ENCODE measurements at regions not wholly inside any gene's neighbourhood (a gene's known extent, or its start where the extent isn't known, plus 50 kb on each side); places are given as distances from the start of the nearest gene placed in this dataset.

DNA sequence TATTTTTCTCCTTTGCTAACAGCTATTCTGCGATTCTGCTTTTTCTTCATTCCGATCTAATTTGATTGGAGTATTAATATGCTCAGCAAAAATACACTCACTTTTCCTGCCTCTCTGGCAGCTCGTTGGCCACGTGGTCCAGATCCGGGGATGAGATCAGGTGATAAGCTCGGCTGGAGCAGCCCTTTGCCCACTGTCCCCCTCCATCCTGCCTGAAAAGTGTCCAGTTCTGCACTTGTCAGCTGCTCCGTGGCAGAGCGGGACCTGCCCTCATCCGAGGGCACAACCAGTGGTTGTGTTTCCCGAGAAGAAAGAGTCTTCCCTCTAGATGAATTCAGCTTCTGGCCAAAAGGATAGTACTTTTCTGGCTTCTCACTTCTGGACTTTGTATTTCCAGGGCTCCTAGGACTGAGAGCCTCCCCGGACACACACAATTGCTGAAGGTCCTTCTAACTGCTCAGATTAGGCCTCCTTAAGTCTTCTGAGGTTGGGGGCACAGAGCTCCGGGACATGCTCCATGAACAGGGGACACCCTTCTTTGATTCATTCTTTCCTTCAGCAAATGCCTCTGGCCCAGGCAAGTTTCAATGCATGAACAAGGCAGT is 103.9 kb upstream of the ALDH1A3 start:
- no peak overlapping the region for H3K4me3 ChIP-seq (ENCODE audit: low read length)
- DNase-seq (ENCODE audit: low read depth, low spot score), result no peak

DNA sequence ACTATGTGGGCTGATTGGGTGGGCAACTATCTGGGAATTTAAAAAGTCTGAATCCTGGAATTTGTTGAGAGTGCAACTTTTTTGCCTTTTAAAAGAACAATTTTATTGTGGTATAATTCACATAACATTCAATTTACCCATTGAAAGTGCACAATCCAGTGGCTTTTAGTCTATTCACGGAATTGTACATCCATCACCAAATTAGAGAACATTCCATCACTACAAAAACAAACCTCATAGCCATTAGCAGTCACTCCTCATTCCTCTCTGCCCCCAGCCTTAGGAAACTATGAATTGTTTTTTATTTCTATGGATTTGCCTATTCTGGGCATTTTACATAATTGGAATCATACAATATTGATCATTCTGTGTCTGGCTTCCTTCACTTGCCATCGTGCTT is 101.8 kb upstream of the ALDH1A3 start:
- DNase-seq (ENCODE audit: low read depth, low spot score), result no peak
- no peak overlapping the region for H3K4me3 ChIP-seq (ENCODE audit: low read length)

DNA sequence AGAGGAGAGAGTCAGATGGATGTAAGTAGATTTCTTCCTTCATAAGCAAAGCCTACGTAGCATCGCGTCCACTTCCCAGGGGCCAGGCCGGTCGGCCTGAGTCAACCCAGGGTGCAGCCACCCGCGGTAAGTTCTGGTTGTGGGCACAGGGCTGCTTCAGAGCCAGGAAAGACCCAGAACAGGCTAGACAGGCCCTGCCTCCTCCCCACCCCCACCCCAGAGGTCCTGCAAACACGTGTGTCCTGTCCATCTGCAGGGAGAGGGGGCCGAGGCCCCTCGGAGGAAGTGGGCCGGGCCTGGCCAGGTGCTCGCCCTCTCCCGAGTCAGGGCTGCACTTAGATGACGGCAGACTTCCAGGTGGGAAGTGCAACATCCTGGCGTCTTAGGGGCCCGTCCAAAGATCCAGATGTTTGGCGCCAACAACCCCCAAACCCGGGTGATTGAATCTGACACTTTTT is 100.8 kb upstream of the ALDH1A3 start:
- H3K4me3 ChIP-seq (ENCODE audit: low read length), result no peak overlapping the region
- DNase-seq (ENCODE audit: low read depth, low spot score), result no peak

DNA sequence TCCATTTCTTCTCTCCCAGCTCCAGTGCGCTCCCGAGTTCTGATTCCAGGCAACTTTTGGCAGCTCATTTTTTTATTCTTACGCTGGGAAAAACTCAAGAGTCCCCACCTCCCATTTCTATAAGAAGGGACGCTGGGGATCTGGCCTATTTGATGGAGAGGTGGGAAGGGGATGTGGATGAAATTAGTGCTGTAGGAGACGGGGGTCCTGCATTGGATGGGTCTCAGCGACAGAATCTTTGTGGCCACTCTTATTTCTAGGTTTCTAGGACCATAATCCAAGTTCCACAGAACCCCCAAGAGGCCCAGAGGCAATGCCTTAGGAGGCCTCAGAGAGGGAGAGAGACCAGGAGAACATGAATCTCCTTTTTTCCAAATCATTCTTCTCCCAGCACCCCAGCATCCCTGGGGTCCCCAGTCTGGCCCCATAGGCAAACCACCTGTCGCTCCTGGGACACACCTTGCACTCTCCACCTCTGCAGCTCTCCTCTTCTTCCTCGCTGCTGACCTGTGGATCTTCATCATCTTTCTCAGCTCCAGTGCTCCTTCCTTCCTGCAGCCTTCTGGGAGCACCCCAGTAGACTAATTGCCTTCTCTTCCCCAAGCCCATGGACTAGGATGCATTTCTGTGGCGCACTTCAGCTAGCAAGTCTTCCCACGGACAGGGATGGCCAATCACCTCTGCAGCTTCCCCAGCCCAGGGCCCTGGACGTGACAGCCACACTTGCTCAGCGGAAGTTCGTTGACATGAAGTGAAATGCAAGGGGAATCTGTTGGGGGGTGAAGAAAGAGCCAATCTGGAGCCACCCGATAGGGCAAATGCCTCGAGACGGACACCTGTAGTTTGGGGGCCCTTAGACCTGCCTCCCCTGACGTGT is 100.1 kb upstream of the ALDH1A3 start:
- no peak overlapping the region for H3K4me3 ChIP-seq (ENCODE audit: low read length)
- DNase-seq (ENCODE audit: low read depth, low spot score), result no peak

DNA sequence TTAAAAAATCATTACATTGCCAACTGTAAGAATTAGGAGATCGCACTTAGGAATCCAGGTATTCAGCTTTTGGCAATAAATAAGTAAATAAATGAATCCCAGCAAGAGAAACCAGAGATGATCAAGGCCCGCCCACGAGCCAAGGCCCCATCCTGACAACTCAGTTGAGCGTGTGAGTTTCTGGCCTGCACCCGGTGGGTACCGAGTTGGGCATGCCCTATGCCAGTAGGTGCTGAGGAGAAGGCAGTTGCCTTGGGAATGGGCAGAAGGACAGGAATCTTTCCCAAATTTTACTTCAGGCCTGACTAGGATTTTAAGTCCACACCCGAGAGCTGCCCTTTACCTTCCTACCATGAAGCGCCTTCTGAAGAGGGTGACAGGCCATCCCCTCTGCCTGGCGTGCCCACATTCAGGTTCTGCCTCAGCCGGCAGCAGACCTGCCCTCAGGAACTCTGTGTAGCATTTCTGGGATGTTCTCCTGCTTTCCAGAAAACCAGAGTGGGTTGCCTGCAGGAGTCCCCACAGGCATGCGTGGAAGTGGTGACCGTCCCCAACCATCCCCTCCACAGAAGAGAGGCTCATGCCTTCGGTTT is 99.3 kb upstream of the ALDH1A3 start:
- DNase-seq (ENCODE audit: low read depth, low spot score), result no peak
- H3K4me3 ChIP-seq (ENCODE audit: low read length), result no peak overlapping the region

DNA sequence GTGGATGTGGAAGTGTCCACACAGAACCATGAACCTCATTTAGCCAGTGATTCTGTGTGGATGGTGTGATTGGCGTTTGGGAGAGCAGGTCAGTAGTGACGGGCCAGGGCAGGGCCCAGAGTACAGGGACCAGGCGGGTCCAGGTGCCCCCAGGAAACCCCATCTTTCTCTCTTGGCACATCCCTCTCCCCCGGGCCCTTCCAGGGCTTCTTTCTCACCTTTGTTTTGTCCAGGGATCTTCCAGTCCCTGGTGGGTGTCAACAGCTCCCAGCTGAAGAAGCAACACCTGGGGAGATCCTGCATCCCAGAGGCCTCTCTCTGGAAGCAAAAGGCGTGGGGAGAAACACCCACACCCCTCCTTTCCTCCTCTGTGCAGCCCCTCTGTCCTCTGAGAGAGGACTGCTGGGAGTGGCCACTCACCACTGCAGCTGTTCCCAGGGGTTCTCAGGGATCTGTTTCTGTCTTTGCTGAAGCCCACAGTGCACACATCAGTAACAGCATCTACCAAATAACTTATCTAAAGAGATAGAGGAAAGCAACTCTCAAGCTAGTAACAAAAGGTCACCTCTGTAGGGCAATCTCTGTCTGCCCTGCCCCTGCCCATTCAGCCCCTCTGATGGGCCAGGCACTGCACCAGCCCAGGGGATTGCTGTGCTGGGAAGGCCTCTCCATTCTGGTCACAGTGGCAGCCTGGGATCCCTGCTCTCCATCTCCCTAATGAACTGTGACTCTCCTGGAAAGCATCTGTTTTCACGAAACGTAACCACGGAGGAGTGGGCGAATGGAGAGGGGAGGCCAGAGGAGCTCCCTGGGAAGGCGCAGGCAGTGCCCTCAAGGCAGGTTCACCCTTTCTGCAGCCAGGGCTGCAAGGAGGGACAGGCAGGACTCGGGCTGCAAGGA is 98.3 kb upstream of the ALDH1A3 start:
- H3K4me3 ChIP-seq (ENCODE audit: low read length), result no peak overlapping the region
- no peak for DNase-seq (ENCODE audit: low read depth, low spot score)

DNA sequence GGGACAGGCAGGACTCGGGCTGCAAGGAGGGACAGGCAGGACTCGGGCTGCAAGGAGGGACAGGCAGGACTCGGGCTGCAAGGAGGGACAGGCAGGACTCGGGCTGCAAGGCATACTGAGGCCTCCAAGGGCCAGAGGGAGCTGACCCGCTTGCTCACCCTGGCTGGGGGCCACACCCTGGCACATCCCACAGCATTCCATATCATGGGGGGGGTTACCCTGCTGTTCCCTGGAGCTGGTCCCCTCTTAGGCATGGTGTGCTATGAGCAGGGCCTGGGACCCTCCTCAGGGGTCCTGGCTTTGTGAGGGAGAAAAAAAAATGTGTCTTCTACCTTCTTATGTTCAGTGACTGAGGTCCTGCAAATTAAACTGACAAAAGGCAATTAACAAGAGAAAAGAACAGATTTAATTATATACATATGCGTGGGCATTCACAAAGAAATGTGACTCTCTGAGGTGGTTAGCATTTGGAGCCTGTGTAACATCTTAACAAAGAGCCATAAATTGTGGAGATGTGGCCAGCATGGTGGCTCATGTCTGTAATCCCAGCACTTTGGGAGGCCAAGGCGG is 97.6 kb upstream of the ALDH1A3 start:
- H3K4me3 ChIP-seq (ENCODE audit: low read length), result no peak overlapping the region
- no peak for DNase-seq (ENCODE audit: low read depth, low spot score)

DNA sequence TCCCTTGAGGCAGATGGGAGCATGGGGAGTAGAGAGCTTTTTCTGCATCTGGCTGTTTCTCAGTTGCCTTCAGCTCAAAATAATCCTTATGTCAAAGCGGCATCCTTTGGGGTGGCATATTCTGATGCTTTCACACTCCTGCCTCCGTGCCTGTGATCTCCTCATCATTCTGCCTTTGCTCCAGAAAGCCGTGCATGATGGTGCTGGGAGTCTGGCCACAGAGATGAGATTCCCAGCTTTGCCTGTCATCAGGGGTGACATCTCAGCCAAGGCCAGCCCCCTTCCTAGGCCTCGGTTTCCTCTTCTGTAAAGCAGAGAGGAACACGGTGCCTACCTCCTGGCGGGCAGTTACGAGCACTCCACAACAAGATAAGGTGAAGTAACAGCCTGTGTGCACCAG is 96.3 kb upstream of the ALDH1A3 start:
- no peak for DNase-seq (ENCODE audit: low read depth, low spot score)
- no peak overlapping the region for H3K4me3 ChIP-seq (ENCODE audit: low read length)

DNA sequence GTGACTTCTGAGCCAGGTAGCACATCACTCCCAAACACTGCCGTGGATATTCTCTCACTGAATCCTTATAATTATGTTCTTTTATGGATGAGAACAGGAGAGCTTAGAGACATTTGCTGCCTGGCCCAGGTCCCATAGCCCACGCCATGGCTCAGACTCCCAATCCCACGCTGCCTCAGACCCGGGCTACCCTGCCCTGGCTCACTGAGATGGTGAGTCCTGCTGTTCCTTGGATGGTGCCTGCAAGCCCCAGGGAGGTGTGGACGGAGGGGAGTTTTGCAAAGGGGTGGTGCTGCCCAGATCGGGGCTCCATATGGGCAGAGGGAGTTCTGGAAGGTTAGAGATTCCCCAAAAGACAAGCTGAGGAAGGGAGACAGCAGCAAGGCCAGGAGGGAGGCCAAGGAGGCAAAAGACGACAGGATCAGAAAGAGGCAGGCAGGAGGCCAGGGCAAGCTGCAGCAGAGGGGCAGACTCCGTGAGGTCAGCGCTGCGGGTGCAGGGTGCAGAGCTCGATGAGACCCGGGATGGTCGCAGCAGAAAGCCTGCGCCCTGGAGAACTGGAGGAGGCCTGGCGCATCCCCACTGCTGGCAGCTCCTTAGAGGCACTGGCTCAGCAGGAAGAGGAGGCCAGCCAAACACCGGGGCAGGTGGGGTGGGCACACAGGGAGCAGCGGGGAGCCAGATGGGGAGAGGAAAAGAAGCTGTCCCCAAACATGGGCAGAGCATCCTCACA is 95.7 kb upstream of the ALDH1A3 start:
- no peak for DNase-seq (ENCODE audit: low read depth, low spot score)
- no peak overlapping the region for H3K4me3 ChIP-seq (ENCODE audit: low read length)

DNA sequence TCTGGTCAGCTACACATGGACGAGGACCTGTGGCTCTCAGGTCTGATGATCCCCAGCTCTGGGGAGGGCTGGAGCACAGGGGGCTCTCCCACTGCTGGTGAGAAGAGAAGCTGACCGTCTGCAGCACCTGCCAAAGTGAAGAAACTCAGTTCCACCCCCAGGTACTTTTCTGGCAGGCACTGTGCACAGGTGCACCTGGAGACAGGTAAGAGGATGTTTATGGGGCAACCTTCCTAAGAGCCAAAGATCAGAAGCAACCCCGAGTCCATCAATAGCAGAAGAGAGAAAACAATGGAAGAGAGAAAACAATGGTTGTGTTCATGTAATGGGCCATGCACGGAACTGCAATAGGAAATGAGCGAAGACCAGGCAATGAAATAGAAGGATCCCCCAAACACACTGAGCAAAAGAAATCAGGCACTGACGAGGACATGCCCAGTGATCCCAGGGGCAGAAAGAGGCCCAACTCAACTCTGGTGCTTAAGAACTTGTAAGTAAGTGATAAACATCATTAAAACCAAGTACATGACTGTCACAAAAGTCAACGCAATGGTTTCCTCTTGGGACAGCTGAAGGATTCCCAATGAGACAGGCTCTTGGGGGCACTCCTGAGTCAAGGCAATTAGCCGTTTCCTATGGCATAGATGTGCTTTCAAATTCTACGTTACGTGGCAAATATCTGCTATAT is 95.0 kb upstream of the ALDH1A3 start:
- H3K4me3 ChIP-seq (ENCODE audit: low read length), result no peak overlapping the region
- DNase-seq (ENCODE audit: low read depth, low spot score), result no peak

DNA sequence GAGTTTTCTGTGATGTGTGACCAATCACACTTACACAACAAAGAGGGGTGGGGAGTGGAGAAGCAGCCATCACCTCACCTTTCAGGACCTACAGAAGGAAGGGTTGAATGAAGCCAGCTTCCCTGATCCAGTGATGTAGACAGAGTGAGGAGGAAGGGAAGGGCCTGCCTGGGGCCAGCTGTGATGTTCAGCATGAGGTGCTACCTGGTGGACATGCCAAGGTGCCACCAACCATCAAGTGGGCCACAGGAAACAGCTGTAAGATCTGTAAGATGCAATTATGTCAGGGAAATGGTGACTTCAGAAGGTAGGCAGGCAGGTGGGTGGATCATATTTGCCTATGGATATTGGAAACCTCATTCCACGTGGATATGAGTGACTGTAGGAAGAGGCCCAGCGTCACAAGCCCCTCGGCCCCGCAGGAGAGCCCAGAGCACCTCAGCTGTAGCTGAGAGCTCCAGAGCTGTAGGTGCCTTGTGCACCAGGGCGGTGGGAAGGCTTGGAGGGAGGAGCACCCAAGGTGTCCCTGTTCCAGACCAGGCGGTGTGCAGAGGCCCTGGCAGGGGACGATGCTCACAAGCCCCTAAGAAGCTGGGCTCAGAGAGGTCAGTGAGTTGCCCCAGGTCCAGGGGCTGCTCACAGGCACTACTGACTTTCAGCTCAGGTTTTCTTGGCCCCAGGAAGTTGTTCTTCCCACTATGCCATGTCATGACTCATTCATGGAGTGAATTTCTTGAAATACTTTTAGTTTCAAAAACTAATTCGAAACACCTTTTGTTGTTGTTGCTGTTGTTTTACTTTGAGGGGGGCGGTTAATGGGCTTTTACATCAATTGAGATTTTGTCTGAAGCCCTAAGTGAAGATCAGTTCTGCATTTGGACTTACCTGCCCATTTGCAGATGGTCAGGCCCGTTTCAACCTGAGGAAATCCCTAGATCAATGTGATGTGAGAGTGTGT is 94.2 kb upstream of the ALDH1A3 start:
- no peak overlapping the region for H3K4me3 ChIP-seq (ENCODE audit: low read length)
- no peak for DNase-seq (ENCODE audit: low read depth, low spot score)

DNA sequence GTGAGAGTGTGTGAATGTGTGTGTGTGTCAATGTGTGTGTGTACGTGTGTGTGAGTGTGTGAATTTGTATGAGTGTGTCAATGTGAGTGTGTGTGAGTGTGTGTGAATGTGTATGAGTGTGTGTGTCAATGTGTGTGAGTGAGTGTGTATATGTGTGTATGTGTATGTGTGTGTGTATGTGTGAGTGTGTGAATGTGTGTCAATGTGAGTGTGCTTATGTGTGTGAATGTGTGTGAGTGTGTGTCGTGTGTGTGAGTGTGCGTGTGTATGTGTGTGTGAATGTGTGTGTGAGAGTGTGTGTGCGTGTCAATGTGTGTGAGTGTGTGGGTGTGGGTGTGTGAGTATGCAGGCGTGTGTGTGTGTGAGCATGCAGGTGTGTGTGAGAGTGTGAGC is 93.5 kb upstream of the ALDH1A3 start:
- DNase-seq (ENCODE audit: low read depth, low spot score), result no peak
- no peak overlapping the region for H3K4me3 ChIP-seq (ENCODE audit: low read length)

DNA sequence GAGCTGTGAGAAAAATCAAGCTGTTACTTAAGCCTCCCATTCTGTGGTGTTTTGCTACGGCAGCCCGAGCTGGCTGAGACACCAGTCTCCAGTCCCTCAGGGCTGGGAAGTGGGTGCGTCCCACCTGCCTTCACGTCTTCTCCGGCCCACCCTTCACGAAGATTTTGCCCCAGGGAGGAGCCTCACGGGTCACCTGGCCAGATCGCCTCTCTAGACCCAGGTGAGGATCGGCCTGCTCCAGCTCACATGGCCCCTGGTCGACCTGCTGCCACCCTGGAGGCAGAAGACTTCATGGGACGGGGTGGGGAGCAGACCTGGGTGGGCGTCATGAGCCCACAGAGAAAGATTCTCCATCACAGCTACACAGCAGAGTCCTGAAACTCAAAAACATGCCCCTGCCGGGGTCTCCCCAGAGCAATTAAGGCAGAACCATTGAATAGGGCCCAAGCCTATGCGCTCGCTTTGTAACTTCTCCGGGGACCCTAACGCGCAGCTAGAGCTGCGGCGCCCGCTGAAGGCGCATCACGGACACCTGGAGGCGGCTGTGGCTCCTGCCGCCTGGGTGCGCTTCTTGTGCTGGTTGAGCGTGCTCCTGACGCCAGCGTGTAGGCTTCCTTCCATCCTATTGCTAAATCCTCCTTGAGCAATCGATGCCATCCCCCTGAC is 92.6 kb upstream of the ALDH1A3 start:
- no peak overlapping the region for H3K4me3 ChIP-seq (ENCODE audit: low read length)
- DNase-seq (ENCODE audit: low read depth, low spot score), result no peak

DNA sequence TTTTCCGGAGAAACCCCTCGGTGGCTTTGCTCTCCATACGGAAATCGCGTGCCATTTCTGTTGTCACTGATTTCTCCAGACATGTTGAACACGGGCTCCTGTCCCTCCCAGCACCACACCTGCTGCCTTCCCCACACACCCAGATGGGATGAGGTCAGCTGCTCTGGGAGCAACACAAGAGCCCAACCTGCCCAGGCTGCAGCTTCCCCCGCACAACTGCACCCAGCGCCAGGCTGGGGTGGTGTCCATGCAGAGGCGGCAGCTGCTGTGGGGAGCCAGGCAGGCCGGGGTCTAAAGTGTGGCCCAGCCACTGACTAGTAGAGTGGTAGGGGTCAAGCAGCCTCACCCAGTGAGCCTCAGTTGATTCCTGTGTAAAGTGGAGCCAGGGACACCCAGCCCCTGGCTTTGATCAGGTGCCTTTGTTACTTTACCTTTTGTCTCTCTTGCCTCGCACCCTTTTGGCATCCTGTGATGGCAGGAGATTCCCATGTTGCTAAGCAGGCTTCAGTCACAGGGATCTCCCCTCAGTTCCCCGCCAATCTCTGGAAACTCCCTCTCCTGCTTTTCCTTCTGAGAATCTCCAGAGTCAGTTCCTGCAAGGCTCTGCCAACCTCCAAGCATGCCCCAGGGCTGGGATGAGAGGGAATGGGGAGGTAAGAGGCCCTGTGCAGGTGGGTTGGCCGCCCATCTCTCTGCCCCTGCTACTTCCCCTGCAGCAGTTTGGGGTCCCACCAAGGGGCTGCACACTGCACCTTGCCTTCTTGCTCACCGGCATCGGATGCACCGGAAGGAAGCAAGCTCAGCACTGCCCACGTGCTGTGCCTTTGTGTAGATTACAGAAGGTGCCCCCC is 91.8 kb upstream of the ALDH1A3 start:
- no peak for DNase-seq (ENCODE audit: low read depth, low spot score)
- no peak overlapping the region for H3K4me3 ChIP-seq (ENCODE audit: low read length)

DNA sequence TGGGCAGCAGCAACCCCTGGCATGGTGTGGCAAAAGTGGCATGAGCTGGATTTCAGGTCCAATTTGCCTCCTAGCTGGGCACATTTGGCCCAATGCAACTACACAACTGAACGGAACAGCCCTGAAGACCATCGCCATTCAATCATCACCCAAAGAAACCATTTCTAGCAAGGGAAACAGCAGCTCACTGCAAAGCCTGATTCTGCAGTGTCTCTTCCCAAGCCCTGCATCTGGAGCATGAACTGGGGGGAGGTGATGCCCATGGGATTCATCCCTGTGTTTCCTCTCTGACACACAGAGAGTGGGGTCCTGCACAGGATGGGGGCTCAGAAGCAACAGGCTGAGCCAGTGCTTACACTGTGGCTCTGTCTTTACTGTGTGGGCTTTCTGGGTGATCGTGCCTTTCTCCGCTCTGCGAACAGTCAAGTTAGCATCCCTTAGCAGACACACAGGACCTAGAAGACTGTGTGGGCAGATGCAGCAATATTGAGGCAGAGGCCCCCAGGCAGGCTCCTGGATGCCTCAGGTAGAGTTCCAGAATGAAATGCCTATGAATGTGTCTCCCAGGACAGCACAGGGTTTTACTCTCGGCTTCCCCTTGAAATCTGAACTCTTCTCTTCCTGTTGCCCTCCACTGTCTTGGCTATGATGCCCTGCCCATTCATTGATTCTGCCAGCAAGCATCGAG is 91.1 kb upstream of the ALDH1A3 start:
- H3K4me3 ChIP-seq (ENCODE audit: low read length), result no peak overlapping the region
- no peak for DNase-seq (ENCODE audit: low read depth, low spot score)
